ENCODE measurements at regions not wholly inside any gene's neighbourhood (a gene's known extent, or its start where the extent isn't known, plus 50 kb on each side); places are given as distances from the start of the nearest gene placed in this dataset.

- 82% methylated on average over 6 of the region's 6 CpGs for WGBS
- H3K27ac ChIP-seq = no peak overlapping the region
- H3K4me1 ChIP-seq (replicated peaks) = no peaks in the 10 kb centered on the region
- no peaks in the 10 kb centered on the region for H3K9me3 ChIP-seq
- no peak for DNase-seq (ENCODE audit: low spot score)
- H3K27me3 ChIP-seq (replicated peaks; ENCODE audit: insufficient read depth) = no peaks in the 10 kb centered on the region
- H3K4me3 ChIP-seq = no peak overlapping the region
- intact Hi-C loops (cut with DNase I) = no loop called here
- TF ChIP-seq POLR2AphosphoS5 (IDR thresholded peaks at IDR 0.05) (no peak), CTCF (IDR thresholded peaks at IDR 0.05) (no peak), POLR2A (IDR thresholded peaks at IDR 0.05) (no peak)
- H3K36me3 ChIP-seq = no peaks in the 10 kb centered on the region
These were observed 697.2 kb downstream of the USP25 start for GRCh38 chr21:16426936-16427335.

GRCh38 chr21:16427587-16428087, 697.9 kb downstream of the USP25 start:
- 63% methylated on average over 3 of the region's 3 CpGs for WGBS
- no peak for DNase-seq (ENCODE audit: low spot score)
- Histone ChIP-seq H3K9me3 (no peaks in the 10 kb centered on the region), H3K4me1 (replicated peaks) (no peaks in the 10 kb centered on the region), H3K27ac (no peak overlapping the region), H3K36me3 (no peaks in the 10 kb centered on the region), H3K4me3 (no peak overlapping the region), H3K27me3 (replicated peaks; ENCODE audit: insufficient read depth) (no peaks in the 10 kb centered on the region)
- intact Hi-C loops (cut with DNase I) = no loop called here
- TF ChIP-seq CTCF (IDR thresholded peaks at IDR 0.05) (no peak), POLR2AphosphoS5 (IDR thresholded peaks at IDR 0.05) (no peak), POLR2A (IDR thresholded peaks at IDR 0.05) (no peak)

GRCh38 chr21:16437586-16437985, 707.8 kb downstream of the USP25 start:
- Histone ChIP-seq H3K27ac (no peak overlapping the region), H3K4me1 (replicated peaks) (no peaks in the 10 kb centered on the region), H3K4me3 (no peak overlapping the region), H3K27me3 (replicated peaks; ENCODE audit: insufficient read depth) (no peaks in the 10 kb centered on the region), H3K9me3 (no peaks in the 10 kb centered on the region), H3K36me3 (no peaks in the 10 kb centered on the region)
- DNase-seq (ENCODE audit: low spot score) = no peak
- TF ChIP-seq POLR2AphosphoS5 (IDR thresholded peaks at IDR 0.05) = no peak
- no peak for TF ChIP-seq CTCF (IDR thresholded peaks at IDR 0.05)
- TF ChIP-seq POLR2A (IDR thresholded peaks at IDR 0.05) = no peak
- intact Hi-C loops (cut with DNase I) = no loop called here
- 78% methylated on average over 1 of the region's 1 CpG for WGBS

GRCh38 chr21:16438761-16439160, 709.0 kb downstream of the USP25 start:
- Histone ChIP-seq H3K27me3 (replicated peaks; ENCODE audit: insufficient read depth) (no peaks in the 10 kb centered on the region), H3K27ac (no peak overlapping the region), H3K36me3 (no peaks in the 10 kb centered on the region), H3K4me3 (no peak overlapping the region), H3K4me1 (replicated peaks) (no peaks in the 10 kb centered on the region), H3K9me3 (no peaks in the 10 kb centered on the region)
- WGBS = 82% methylated on average over 1 of the region's 1 CpG
- intact Hi-C loops (cut with DNase I) = no loop called here
- no peak for DNase-seq (ENCODE audit: low spot score)
- TF ChIP-seq CTCF (IDR thresholded peaks at IDR 0.05) (no peak), POLR2AphosphoS5 (IDR thresholded peaks at IDR 0.05) (no peak), POLR2A (IDR thresholded peaks at IDR 0.05) (no peak)

GRCh38 chr21:16441789-16442188, 712.0 kb downstream of the USP25 start:
- no peaks in the 10 kb centered on the region for H3K36me3 ChIP-seq
- TF ChIP-seq POLR2AphosphoS5 (IDR thresholded peaks at IDR 0.05) = no peak
- TF ChIP-seq POLR2A (IDR thresholded peaks at IDR 0.05) = no peak
- no peak for TF ChIP-seq CTCF (IDR thresholded peaks at IDR 0.05)
- 82% methylated on average over 1 of the region's 1 CpG for WGBS

More at GRCh38 chr21:16441789-16442188, 712.0 kb downstream of the USP25 start:
- Histone ChIP-seq H3K27ac (no peak overlapping the region), H3K4me1 (replicated peaks) (no peaks in the 10 kb centered on the region), H3K4me3 (no peak overlapping the region), H3K27me3 (replicated peaks; ENCODE audit: insufficient read depth) (no peaks in the 10 kb centered on the region), H3K9me3 (no peaks in the 10 kb centered on the region)
- DNase-seq (ENCODE audit: low spot score) = no peak
- intact Hi-C loops (cut with DNase I) = no loop called here

All from prostate gland (tissue), 2 donors.